MCF 10A (cell line): ENCODE measurements at regions not wholly inside any gene's neighbourhood (a gene's known extent, or its start where the extent isn't known, plus 50 kb on each side); places are given as distances from the start of the nearest gene placed in this dataset.

Experiments used
- BruUV-seq: library from RNA; stranded (reverse); fragments of 400-500 nt; replicated peaks from 2 replicates; lab custom pipeline; 2021; lab: Mats Ljungman, UMichigan
- CTCF ChIA-PET: fragments of 300-600 bp; sonication (Branson Sonifier 250); formaldehyde crosslinking; extraction: SDS; loops from one replicate; lab custom pipeline; 2021; ENCODE audit warnings: antibody characterized with exemption, inconsistent platforms; lab: Yijun Ruan, JAX
- POLR2A ChIA-PET: fragments of 300-600, 350-650 bp; sonication (Branson Sonifier 250); formaldehyde crosslinking; extraction: SDS; loops from one replicate; lab custom pipeline; 2020; ENCODE audit warnings: antibody characterized with exemption, inconsistent platforms; lab: Yijun Ruan, JAX
- DNase-seq: peaks from one replicate; pipeline ENCODE4 v3.0.0-alpha.2; 2018; ENCODE audit not compliant: unreplicated experiment
- H3K27ac Mint-ChIP-seq: one replicate; pipeline ENCODE4 v1.8.0; 2022; ENCODE audit warnings: mild to moderate bottlenecking, low read depth, mixed read lengths; ENCODE audit not compliant: unreplicated experiment
- H3K27me3 Mint-ChIP-seq: one replicate; pipeline ENCODE4 v1.8.0; 2022; ENCODE audit warnings: mixed read lengths; ENCODE audit not compliant: insufficient read depth, unreplicated experiment
- H3K36me3 Mint-ChIP-seq: one replicate; pipeline ENCODE4 v1.8.0; 2022; ENCODE audit warnings: mild to moderate bottlenecking, moderate library complexity, mixed read lengths; ENCODE audit not compliant: insufficient read depth, unreplicated experiment
- H3K4me1 Mint-ChIP-seq: one replicate; pipeline ENCODE4 v1.8.0; 2022; ENCODE audit warnings: mixed read lengths; ENCODE audit not compliant: insufficient read depth, unreplicated experiment
- H3K4me3 Mint-ChIP-seq: one replicate; pipeline ENCODE4 v1.8.0; 2022; ENCODE audit warnings: mild to moderate bottlenecking, moderate library complexity, mixed read lengths; ENCODE audit not compliant: unreplicated experiment
- H3K9me3 Mint-ChIP-seq: one replicate; pipeline ENCODE4 v1.8.0; 2022; ENCODE audit warnings: mixed read lengths; ENCODE audit not compliant: unreplicated experiment
- intact Hi-C: fragments of 100-400 bp; cut with micrococcal nuclease; formaldehyde crosslinking; loops from 2 replicates; pipeline ENCODE4 v1.14.1; 2022
- TF ChIP-seq, protein P1 (sequence below): fragments of 200-600 bp; IDR thresholded peaks from one replicate; pipeline ENCODE4 v1.8.0; 2022; ENCODE audit warnings: antibody characterized with exemption, mild to moderate bottlenecking; ENCODE audit not compliant: unreplicated experiment

- TF ChIP-seq, protein P1, sequence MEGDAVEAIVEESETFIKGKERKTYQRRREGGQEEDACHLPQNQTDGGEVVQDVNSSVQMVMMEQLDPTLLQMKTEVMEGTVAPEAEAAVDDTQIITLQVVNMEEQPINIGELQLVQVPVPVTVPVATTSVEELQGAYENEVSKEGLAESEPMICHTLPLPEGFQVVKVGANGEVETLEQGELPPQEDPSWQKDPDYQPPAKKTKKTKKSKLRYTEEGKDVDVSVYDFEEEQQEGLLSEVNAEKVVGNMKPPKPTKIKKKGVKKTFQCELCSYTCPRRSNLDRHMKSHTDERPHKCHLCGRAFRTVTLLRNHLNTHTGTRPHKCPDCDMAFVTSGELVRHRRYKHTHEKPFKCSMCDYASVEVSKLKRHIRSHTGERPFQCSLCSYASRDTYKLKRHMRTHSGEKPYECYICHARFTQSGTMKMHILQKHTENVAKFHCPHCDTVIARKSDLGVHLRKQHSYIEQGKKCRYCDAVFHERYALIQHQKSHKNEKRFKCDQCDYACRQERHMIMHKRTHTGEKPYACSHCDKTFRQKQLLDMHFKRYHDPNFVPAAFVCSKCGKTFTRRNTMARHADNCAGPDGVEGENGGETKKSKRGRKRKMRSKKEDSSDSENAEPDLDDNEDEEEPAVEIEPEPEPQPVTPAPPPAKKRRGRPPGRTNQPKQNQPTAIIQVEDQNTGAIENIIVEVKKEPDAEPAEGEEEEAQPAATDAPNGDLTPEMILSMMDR: no peak
- intact Hi-C loops: no loop called here
- no peak for DNase-seq
- BruUV-seq: no TSS peak
- Mint-ChIP-seq H3K27ac (no peak overlapping the region), H3K4me3 (no peak overlapping the region), H3K27me3 (no peaks in the 10 kb centered on the region), H3K9me3 (no peaks in the 10 kb centered on the region), H3K36me3 (no peaks in the 10 kb centered on the region), H3K4me1 (no peaks in the 10 kb centered on the region)
- POLR2A ChIA-PET: no interaction called here
- CTCF ChIA-PET: no interaction called here
Observed at GRCh38 chr12:90611048-90611447, 343.9 kb downstream of the CCER1 start.

GRCh38 chr12:90593596-90594295, 361.2 kb downstream of the CCER1 start:
- Mint-ChIP-seq H3K9me3 (no peaks in the 10 kb centered on the region), H3K4me3 (no peak overlapping the region), H3K36me3 (no peaks in the 10 kb centered on the region), H3K4me1 (peaks cover 6% of the 10 kb centered on the region), H3K27ac (no peak overlapping the region), H3K27me3 (no peaks in the 10 kb centered on the region)
- intact Hi-C loops: no loop called here
- CTCF ChIA-PET: interaction anchor here (0.6 kb wide), 1 partner anchor 74 kb away, joined by 3 read pairs; no protein-coding TSS in a partner anchor
- TF ChIP-seq, protein P1: no peak
- BruUV-seq: no TSS peak
- POLR2A ChIA-PET: no interaction called here
- no peak for DNase-seq

- Mint-ChIP-seq H3K9me3 (no peaks in the 10 kb centered on the region), H3K4me3 (no peak overlapping the region), H3K36me3 (no peaks in the 10 kb centered on the region), H3K27ac (no peak overlapping the region), H3K27me3 (no peaks in the 10 kb centered on the region), H3K4me1 (peaks cover 6% of the 10 kb centered on the region)
- TF ChIP-seq, protein P1: no peak
- ChIA-PET CTCF (interaction anchor here (1.9 kb wide), 1 partner anchor 1047 kb away, joined by 5 read pairs; no protein-coding TSS in a partner anchor), POLR2A (no interaction called here)
- no TSS peak for BruUV-seq
- intact Hi-C loops: no loop called here
- DNase-seq: no peak
Observed at GRCh38 chr12:90589956-90590355, 365.0 kb downstream of the CCER1 start.

DNA sequence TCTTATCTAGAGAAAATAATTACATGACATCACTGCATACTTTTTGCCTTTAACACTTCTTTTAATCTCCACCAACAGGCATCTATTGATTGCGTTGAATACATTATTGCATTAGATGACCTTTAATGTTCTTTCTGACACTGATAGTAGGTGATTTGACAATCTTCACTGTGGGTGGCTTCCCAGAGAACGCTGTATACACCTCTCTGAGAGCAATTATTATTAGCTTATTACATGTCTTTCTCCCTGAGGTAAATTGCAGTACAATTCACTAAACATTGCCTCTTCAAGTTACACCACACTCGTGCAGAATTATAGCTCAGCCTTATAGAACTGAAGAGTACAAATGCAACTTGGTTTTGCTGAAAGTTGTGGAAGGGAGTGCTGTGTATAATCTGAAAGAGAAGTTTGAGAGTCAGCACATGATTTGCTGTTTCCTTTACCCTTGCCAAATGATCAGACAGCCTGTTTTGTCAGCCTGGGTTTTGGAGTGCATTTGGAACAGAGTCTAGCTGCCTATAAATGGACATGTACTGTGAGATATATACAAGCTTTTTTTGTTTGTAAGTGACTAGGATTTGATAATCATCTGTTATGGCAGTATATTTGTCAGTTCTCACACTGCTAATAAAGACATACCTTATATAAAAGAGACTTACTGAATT, 369.2 kb downstream of the CCER1 start:
- Mint-ChIP-seq H3K4me1 (no peaks in the 10 kb centered on the region), H3K9me3 (no peaks in the 10 kb centered on the region), H3K36me3 (no peaks in the 10 kb centered on the region), H3K27me3 (no peaks in the 10 kb centered on the region), H3K27ac (no peak overlapping the region), H3K4me3 (no peak overlapping the region)
- intact Hi-C loops: no loop called here
- ChIA-PET POLR2A (no interaction called here), CTCF (interaction anchor here (0.7 kb wide), 1 partner anchor 923 kb away, joined by 3 read pairs; no protein-coding TSS in a partner anchor)
- no peak for DNase-seq
- BruUV-seq: no TSS peak
- TF ChIP-seq, protein P1: no peak
